ENCODE measurements at regions not wholly inside any gene's neighbourhood (a gene's known extent, or its start where the extent isn't known, plus 50 kb on each side); places are given as distances from the start of the nearest gene placed in this dataset.

DNA sequence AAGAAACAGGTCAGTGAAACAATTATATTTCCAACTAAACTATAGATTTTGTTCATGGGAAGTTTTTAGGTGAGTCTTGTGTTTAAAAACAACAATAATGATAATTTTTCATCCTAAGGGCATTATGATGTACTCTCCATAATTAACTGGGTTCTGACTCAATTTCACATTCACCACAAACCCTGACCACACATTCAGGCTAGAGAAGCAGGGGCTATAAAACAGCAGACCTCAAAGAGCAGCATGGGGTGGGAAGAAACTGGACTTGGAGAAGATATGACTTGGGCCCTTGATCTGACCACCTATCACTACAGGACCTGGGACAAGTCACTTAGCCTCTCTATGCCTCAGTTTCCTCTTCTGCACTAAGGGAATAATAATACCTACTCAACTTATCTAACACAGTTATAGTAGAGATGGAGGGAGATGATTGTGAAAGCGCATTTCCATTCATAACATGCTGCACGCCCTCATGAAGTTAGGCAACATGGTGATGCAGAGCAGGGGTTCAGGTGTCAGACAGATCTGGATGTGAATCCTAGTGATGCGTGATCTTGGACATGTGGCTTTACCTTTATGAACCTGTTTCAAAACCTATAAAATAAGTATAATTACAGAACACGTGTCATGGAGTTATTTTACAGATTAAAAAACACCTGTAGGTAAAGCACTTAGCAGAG is 63.0 kb upstream of the ACP3 start:
- in situ Hi-C loops (cut with HindIII; ENCODE audit: low pct_unique_long_range_greater_than_20kb, low sequenced_read_pairs): no loop called here
- H3K27ac ChIP-seq (ENCODE audit: low read length): no peak overlapping the region
- TF ChIP-seq, protein P1, sequence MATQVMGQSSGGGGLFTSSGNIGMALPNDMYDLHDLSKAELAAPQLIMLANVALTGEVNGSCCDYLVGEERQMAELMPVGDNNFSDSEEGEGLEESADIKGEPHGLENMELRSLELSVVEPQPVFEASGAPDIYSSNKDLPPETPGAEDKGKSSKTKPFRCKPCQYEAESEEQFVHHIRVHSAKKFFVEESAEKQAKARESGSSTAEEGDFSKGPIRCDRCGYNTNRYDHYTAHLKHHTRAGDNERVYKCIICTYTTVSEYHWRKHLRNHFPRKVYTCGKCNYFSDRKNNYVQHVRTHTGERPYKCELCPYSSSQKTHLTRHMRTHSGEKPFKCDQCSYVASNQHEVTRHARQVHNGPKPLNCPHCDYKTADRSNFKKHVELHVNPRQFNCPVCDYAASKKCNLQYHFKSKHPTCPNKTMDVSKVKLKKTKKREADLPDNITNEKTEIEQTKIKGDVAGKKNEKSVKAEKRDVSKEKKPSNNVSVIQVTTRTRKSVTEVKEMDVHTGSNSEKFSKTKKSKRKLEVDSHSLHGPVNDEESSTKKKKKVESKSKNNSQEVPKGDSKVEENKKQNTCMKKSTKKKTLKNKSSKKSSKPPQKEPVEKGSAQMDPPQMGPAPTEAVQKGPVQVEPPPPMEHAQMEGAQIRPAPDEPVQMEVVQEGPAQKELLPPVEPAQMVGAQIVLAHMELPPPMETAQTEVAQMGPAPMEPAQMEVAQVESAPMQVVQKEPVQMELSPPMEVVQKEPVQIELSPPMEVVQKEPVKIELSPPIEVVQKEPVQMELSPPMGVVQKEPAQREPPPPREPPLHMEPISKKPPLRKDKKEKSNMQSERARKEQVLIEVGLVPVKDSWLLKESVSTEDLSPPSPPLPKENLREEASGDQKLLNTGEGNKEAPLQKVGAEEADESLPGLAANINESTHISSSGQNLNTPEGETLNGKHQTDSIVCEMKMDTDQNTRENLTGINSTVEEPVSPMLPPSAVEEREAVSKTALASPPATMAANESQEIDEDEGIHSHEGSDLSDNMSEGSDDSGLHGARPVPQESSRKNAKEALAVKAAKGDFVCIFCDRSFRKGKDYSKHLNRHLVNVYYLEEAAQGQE (IDR thresholded peaks at IDR 0.05; ENCODE audit: insufficient read depth in 1 of 2, low read depth in 2 of 2, low read length in 1 of 2): no peak
- TF ChIP-seq TCF7L2 (IDR thresholded peaks at IDR 0.05; ENCODE audit: low read depth, low read length) (no peak), SIN3A (IDR thresholded peaks at IDR 0.05; ENCODE audit: borderline replicate concordance, insufficient read depth, low read depth, low read length) (no peak), POLR2AphosphoS5 (IDR thresholded peaks at IDR 0.05; ENCODE audit: low read depth, low read length) (no peak)
- TF ChIP-seq, protein P2, sequence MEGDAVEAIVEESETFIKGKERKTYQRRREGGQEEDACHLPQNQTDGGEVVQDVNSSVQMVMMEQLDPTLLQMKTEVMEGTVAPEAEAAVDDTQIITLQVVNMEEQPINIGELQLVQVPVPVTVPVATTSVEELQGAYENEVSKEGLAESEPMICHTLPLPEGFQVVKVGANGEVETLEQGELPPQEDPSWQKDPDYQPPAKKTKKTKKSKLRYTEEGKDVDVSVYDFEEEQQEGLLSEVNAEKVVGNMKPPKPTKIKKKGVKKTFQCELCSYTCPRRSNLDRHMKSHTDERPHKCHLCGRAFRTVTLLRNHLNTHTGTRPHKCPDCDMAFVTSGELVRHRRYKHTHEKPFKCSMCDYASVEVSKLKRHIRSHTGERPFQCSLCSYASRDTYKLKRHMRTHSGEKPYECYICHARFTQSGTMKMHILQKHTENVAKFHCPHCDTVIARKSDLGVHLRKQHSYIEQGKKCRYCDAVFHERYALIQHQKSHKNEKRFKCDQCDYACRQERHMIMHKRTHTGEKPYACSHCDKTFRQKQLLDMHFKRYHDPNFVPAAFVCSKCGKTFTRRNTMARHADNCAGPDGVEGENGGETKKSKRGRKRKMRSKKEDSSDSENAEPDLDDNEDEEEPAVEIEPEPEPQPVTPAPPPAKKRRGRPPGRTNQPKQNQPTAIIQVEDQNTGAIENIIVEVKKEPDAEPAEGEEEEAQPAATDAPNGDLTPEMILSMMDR (IDR thresholded peaks at IDR 0.05): no peak

DNA sequence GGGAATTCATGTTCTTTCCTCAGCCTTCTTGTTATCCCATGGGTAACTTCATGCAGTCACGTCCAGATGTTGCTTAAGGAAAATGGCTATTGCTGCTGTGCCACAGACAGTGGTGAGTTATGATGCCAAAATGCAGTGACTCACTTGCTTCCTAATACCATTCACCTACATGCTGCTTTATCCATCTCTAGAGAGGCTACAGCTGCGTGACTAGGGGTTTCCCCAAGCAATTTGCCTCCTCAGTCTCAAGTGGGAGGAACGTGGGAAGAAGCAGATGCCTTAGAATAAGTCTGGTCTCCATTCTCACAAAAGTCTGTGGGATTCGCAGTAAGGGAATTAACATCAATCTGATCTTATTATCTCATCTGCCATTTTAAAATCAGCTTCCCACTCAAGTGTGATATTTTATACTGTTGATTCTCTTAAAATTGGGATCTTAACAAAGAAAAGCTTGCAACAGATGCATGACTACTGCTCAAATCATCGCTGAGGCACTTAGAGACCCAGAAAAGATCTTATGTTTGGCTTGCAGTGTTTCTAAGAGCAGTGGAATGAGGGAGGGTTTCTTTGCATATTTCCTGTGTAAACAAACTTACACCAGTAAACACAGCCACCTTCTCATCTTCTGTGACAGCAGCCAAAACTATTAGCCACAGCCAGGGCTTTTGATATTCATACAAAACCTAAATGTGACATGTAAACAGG is 62.0 kb upstream of the ACP3 start:
- peaks cover 12% of the 10 kb centered on the region; the same call in 1 of the 2 replicates for H3K27me3 ChIP-seq (ENCODE audit: control insufficient read depth, insufficient read depth, low read length)
- intact Hi-C loops (cut with micrococcal nuclease; ENCODE audit: unreplicated experiment) (no loop called here), in situ Hi-C loops (cut with HindIII; ENCODE audit: low pct_unique_long_range_greater_than_20kb, low sequenced_read_pairs) (no loop called here)
- ATAC-seq (no peak), DNase-seq (ENCODE audit: low read depth, low spot score) (no peak)
- H3K36me3 ChIP-seq (ENCODE audit: control insufficient read depth, insufficient read depth, low read length): no peaks in the 10 kb centered on the region
- H3K4me3 ChIP-seq (ENCODE audit: low read depth in 2 of 2, low read length in 2 of 2): no peak overlapping the region
- H3K27ac ChIP-seq (ENCODE audit: low read length): no peak overlapping the region
- TF ChIP-seq, protein P1 (IDR thresholded peaks at IDR 0.05; ENCODE audit: insufficient read depth in 1 of 2, low read depth in 2 of 2, low read length in 1 of 2): no peak
- TF ChIP-seq SIN3A (IDR thresholded peaks at IDR 0.05; ENCODE audit: borderline replicate concordance, insufficient read depth, low read depth, low read length) (no peak), TCF7L2 (IDR thresholded peaks at IDR 0.05; ENCODE audit: low read depth, low read length) (no peak), POLR2AphosphoS5 (IDR thresholded peaks at IDR 0.05; ENCODE audit: low read depth, low read length) (no peak)
- TF ChIP-seq, protein P2 (IDR thresholded peaks at IDR 0.05): no peak
- ChIA-PET CTCF (no interaction called here), POLR2A (no interaction called here)
- no TSS peak for BruUV-seq (replicated peaks)
- H3K4me1 ChIP-seq (ENCODE audit: control insufficient read depth, insufficient read depth, low read length): no peaks in the 10 kb centered on the region
- H3K9me3 ChIP-seq (ENCODE audit: control insufficient read depth, insufficient read depth, low read depth, low read length): no peaks in the 10 kb centered on the region

More for the DNA sequence above, 63.0 kb upstream of the ACP3 start:
- ChIA-PET CTCF (no interaction called here), POLR2A (no interaction called here)
- Histone ChIP-seq H3K9me3 (ENCODE audit: control insufficient read depth, insufficient read depth, low read depth, low read length) (no peaks in the 10 kb centered on the region), H3K4me3 (ENCODE audit: low read depth in 2 of 2, low read length in 2 of 2) (no peak overlapping the region), H3K27me3 (ENCODE audit: control insufficient read depth, insufficient read depth, low read length) (peaks cover 12% of the 10 kb centered on the region; the same call in 1 of the 2 replicates), H3K4me1 (ENCODE audit: control insufficient read depth, insufficient read depth, low read length) (no peaks in the 10 kb centered on the region), H3K36me3 (ENCODE audit: control insufficient read depth, insufficient read depth, low read length) (no peaks in the 10 kb centered on the region)
- ATAC-seq: no peak
- BruUV-seq (replicated peaks): no TSS peak
- intact Hi-C loops (cut with micrococcal nuclease; ENCODE audit: unreplicated experiment): no loop called here
- no peak for DNase-seq (ENCODE audit: low read depth, low spot score)

Data from Panc1 (cell line).